ENCODE measurements at regions not wholly inside any gene's neighbourhood (a gene's known extent, or its start where the extent isn't known, plus 50 kb on each side); places are given as distances from the start of the nearest gene placed in this dataset.

DNA sequence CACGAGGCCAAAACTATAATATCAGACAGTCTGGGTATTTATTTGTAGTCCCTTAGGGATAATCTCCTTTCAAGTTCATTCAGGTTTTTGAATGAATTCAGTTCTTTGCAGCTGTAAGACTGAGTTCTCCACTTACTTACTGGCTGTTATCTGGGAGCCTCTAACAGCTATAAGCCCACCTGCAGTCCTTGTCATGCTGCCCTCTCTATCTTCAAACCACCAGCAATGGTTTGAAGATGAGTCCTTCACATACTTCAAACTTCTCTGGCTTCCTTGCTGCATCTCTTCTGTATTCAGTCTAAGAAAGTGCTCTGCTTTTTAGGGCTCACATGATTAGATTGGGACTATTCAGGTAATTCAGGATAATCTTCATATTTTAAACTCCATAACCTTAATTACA, 154.5 kb upstream of the STT3B start:
- DNase-seq (ENCODE audit: low read depth, low spot score) (no peak), FAIRE-seq (no peak)
- POLR2A ChIA-PET = no interaction called here
- intact Hi-C loops (cut with micrococcal nuclease) = no loop called here
- no peak overlapping the region for H3K4me2 ChIP-seq (ENCODE audit: insufficient read depth, low read length)
- H3K4me1 ChIP-seq (ENCODE audit: control insufficient read depth, extremely low read depth, insufficient read depth, low read length) = peaks cover 7% of the 10 kb centered on the region
- no peaks in the 10 kb centered on the region for H4K20me1 ChIP-seq (replicated peaks; ENCODE audit: control insufficient read depth, extremely low read depth, insufficient read depth, low read length)
- H3K36me3 ChIP-seq (ENCODE audit: control insufficient read depth in 2 of 2, extremely low read depth in 1 of 2, insufficient read depth in 2 of 2, low read length in 2 of 2) = no peaks in the 10 kb centered on the region
- no peaks in the 10 kb centered on the region for H3K9me3 ChIP-seq (replicated peaks; ENCODE audit: control insufficient read depth, insufficient read depth, low read length)
- no peaks in the 10 kb centered on the region for H3K9me1 ChIP-seq (replicated peaks; ENCODE audit: control insufficient read depth, extremely low read depth, insufficient read depth, low read length)
- TF ChIP-seq JUN (IDR thresholded peaks at IDR 0.05; ENCODE audit: borderline replicate concordance, insufficient read depth, insufficient read length, low read depth) (no peak), MAX (IDR thresholded peaks at IDR 0.05; ENCODE audit: insufficient read depth, insufficient read length) (no peak), FOS (IDR thresholded peaks at IDR 0.05; ENCODE audit: borderline replicate concordance, insufficient read depth, low read length) (no peak)
- H3K27me3 ChIP-seq (ENCODE audit: control insufficient read depth in 2 of 2, insufficient read depth in 2 of 2, low read length in 2 of 2) = no peaks in the 10 kb centered on the region
- no TSS peak for BruUV-seq (replicated peaks)
- H2AFZ ChIP-seq (ENCODE audit: low read depth, low read length) = no peak overlapping the region
- dilution Hi-C loops (cut with MboI; ENCODE audit: extremely low pct_ligation_motif_present, low sequenced_read_pairs) = no loop called here
- no peaks in the 10 kb centered on the region for H3K79me2 ChIP-seq (ENCODE audit: control insufficient read depth, insufficient read depth, low read length)
- no peak overlapping the region for H3K27ac ChIP-seq (ENCODE audit: insufficient read depth, low read depth, low read length)
- CTCF ChIA-PET = interaction anchor here (1.1 kb wide), 1 partner anchor 11 kb away, joined by 6 read pairs; no protein-coding TSS in a partner anchor
- no peak overlapping the region for H3K9ac ChIP-seq (replicated peaks; ENCODE audit: extremely low read depth, insufficient read depth, low read length)
- no peak overlapping the region for H3K4me3 ChIP-seq (replicated peaks in 1 of 3; ENCODE audit: insufficient read depth in 1 of 3, low read depth in 1 of 3, low read length in 3 of 3)

DNA sequence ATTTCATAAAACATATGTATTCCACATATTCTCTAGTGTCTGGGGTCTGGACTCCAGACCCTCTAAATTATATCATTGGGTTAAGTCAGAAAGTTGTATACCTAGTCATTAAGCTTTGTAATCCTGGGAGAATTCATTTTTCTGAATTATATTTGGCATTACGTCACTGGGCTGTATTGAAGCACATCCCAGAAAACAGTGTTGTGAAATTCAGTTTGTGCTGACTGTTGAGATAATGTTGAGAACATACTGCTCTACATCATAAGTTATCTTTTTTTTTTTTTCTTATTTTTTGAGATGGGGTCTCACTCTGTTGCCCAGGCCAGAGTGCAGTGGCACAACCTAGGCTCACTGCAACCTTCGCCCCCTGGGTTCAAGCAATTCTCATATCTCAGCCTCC, 153.1 kb upstream of the STT3B start:
- CTCF ChIA-PET = no interaction called here

More for the DNA sequence above, 153.1 kb upstream of the STT3B start:
- no TSS peak for BruUV-seq (replicated peaks)
- TF ChIP-seq EZH2 (IDR thresholded peaks at IDR 0.05; ENCODE audit: borderline replicate concordance, low read depth, low read length, severe bottlenecking) = no peak
- TF ChIP-seq POLR2A (IDR thresholded peaks at IDR 0.05; ENCODE audit: low read depth, low read length) = no peak
- no peak for TF ChIP-seq JUN (IDR thresholded peaks at IDR 0.05; ENCODE audit: borderline replicate concordance, insufficient read depth, insufficient read length, low read depth)
- no peak for TF ChIP-seq MAX (IDR thresholded peaks at IDR 0.05; ENCODE audit: insufficient read depth, insufficient read length)
- TF ChIP-seq MYC (IDR thresholded peaks at IDR 0.05; ENCODE audit: low read depth, low read length) = no peak
- no peak for TF ChIP-seq GATA2 (IDR thresholded peaks at IDR 0.05; ENCODE audit: insufficient read depth, insufficient read length, low read depth, low read length)
- TF ChIP-seq FOS (IDR thresholded peaks at IDR 0.05; ENCODE audit: borderline replicate concordance, insufficient read depth, low read length) = no peak
- TF ChIP-seq POLR2AphosphoS5 (IDR thresholded peaks at IDR 0.05; ENCODE audit: insufficient read depth, low read depth, low read length) = no peak
- TF ChIP-seq CTCF (IDR thresholded peaks at IDR 0.05; ENCODE audit: extremely low read depth in 1 of 2, insufficient read depth in 1 of 2, low read depth in 1 of 2, low read length in 2 of 2) = no peak
- H3K9me1 ChIP-seq (replicated peaks; ENCODE audit: control insufficient read depth, extremely low read depth, insufficient read depth, low read length) = no peaks in the 10 kb centered on the region
- H4K20me1 ChIP-seq (replicated peaks; ENCODE audit: control insufficient read depth, extremely low read depth, insufficient read depth, low read length) = no peaks in the 10 kb centered on the region
- no peak for DNase-seq (ENCODE audit: low read depth, low spot score)
- H3K4me2 ChIP-seq (ENCODE audit: insufficient read depth, low read length) = no peak overlapping the region
- H3K27ac ChIP-seq (ENCODE audit: insufficient read depth, low read depth, low read length) = no peak overlapping the region
- no peaks in the 10 kb centered on the region for H3K9me3 ChIP-seq (replicated peaks; ENCODE audit: control insufficient read depth, insufficient read depth, low read length)
- peaks cover 12% of the 10 kb centered on the region for H3K4me1 ChIP-seq (ENCODE audit: control insufficient read depth, extremely low read depth, insufficient read depth, low read length)
- no peak overlapping the region for H3K4me3 ChIP-seq (replicated peaks in 1 of 3; ENCODE audit: insufficient read depth in 1 of 3, low read depth in 1 of 3, low read length in 3 of 3)
- no peaks in the 10 kb centered on the region for H3K27me3 ChIP-seq (ENCODE audit: control insufficient read depth in 2 of 2, insufficient read depth in 2 of 2, low read length in 2 of 2)
- H3K9ac ChIP-seq (replicated peaks; ENCODE audit: extremely low read depth, insufficient read depth, low read length) = no peak overlapping the region
- dilution Hi-C loops (cut with MboI; ENCODE audit: extremely low pct_ligation_motif_present, low sequenced_read_pairs) = no loop called here
- H2AFZ ChIP-seq (ENCODE audit: low read depth, low read length) = no peak overlapping the region
- intact Hi-C loops (cut with micrococcal nuclease) = no loop called here
- no peaks in the 10 kb centered on the region for H3K36me3 ChIP-seq (ENCODE audit: control insufficient read depth in 2 of 2, extremely low read depth in 1 of 2, insufficient read depth in 2 of 2, low read length in 2 of 2)
- H3K79me2 ChIP-seq (ENCODE audit: control insufficient read depth, insufficient read depth, low read length) = no peaks in the 10 kb centered on the region
- POLR2A ChIA-PET = no interaction called here
- FAIRE-seq = no peak

Data from endothelial cell of umbilical vein (primary cell).